H4 (cell line): ENCODE measurements at regions not wholly inside any gene's neighbourhood (a gene's known extent, or its start where the extent isn't known, plus 50 kb on each side); places are given as distances from the start of the nearest gene placed in this dataset.
"Not testable (repeated sequence)": the region's sequence is repeated elsewhere in the genome, so short reads cannot be mapped to it uniquely, and the experiment has no call there.

ENCODE experiments used
- DNase-seq: peaks from one replicate; pipeline ENCODE4 v3.0.0-alpha.2; 2015; ENCODE audit warnings: low spot score

GRCh38 chr11:3444420-3444744, 65.4 kb upstream of the ZNF195 start:
- not testable (repeated sequence) for DNase-seq

- DNase-seq: not testable (repeated sequence)
Measured at GRCh38 chr11:3443700-3444419, 64.9 kb upstream of the ZNF195 start.

GRCh38 chr11:3437441-3437840, 58.5 kb upstream of the ZNF195 start:
- DNase-seq: not testable (repeated sequence)

GRCh38 chr11:3434976-3435375, 56.0 kb upstream of the ZNF195 start:
- no peak for DNase-seq

GRCh38 chr11:3429191-3429590, 50.2 kb upstream of the ZNF195 start:
- not testable (repeated sequence) for DNase-seq
